Trophoblast cell (in vitro differentiated cells and primary cell): ENCODE measurements at regions not wholly inside any gene's neighbourhood (a gene's known extent, or its start where the extent isn't known, plus 50 kb on each side); places are given as distances from the start of the nearest gene placed in this dataset.

Source experiments
- DNase-seq, 2 donors: peaks; one replicate each; pipeline ENCODE4 v3.0.0-alpha.2; 2016
- H2AFZ ChIP-seq: 2 replicates; pipeline ENCODE4 v1.6.1; 2013; ENCODE audit warnings: low read length, moderate library complexity, mild to moderate bottlenecking; ENCODE audit not compliant: insufficient read depth, poor library complexity
- H2AK5ac ChIP-seq: 2 replicates; pipeline ENCODE4 v1.6.1; 2013; ENCODE audit warnings: mild to moderate bottlenecking, low read length
- H2BK120ac ChIP-seq: 2 replicates; pipeline ENCODE4 v1.6.1; 2013; ENCODE audit warnings: low read length, mild to moderate bottlenecking, moderate library complexity; ENCODE audit not compliant: insufficient read depth, poor library complexity
- H2BK12ac ChIP-seq: 2 replicates; pipeline ENCODE4 v1.6.1; 2013; ENCODE audit warnings: mild to moderate bottlenecking, low read length, moderate library complexity
- H2BK5ac ChIP-seq: 2 replicates; pipeline ENCODE4 v1.6.1; 2013; ENCODE audit warnings: low read length, low read depth, moderate library complexity, mild to moderate bottlenecking; ENCODE audit not compliant: poor library complexity
- H3K14ac ChIP-seq: 2 replicates; pipeline ENCODE4 v1.6.1; 2013; ENCODE audit warnings: mild to moderate bottlenecking, low read length
- H3K18ac ChIP-seq: 2 replicates; pipeline ENCODE4 v1.6.1; 2013; ENCODE audit warnings: mild to moderate bottlenecking, low read length
- H3K23ac ChIP-seq: 2 replicates; pipeline ENCODE4 v1.6.1; 2013; ENCODE audit warnings: low read length
- H3K27ac ChIP-seq: 2 replicates; pipeline ENCODE4 v1.5.1; 2013; ENCODE audit warnings: low read depth, mild to moderate bottlenecking, inconsistent platforms, low read length, moderate library complexity
- H3K27me3 ChIP-seq: 2 replicates; pipeline ENCODE4 v1.6.1; 2013; ENCODE audit warnings: inconsistent platforms, mild to moderate bottlenecking, low read length, moderate library complexity; ENCODE audit not compliant: insufficient read depth
- H3K36me3 ChIP-seq, 2 experiments: 1 replicate in 1 of 2; 2 replicates in 1 of 2; pipeline ENCODE4 v1.6.1; 2013; ENCODE audit warnings: low read length in 2 of 2, mild to moderate bottlenecking in 2 of 2, moderate library complexity in 1 of 2; ENCODE audit not compliant: insufficient read depth in 2 of 2, control insufficient read depth in 1 of 2
- H3K4ac ChIP-seq: 2 replicates; pipeline ENCODE4 v1.6.1; 2013; ENCODE audit warnings: low read depth, mild to moderate bottlenecking, low read length, moderate library complexity
- H3K4me1 ChIP-seq, 2 experiments: 1 replicate in 1 of 2; 2 replicates in 1 of 2; pipeline ENCODE4 v1.6.1; 2013; ENCODE audit warnings: low read length in 2 of 2, mild to moderate bottlenecking in 2 of 2, moderate library complexity in 1 of 2; ENCODE audit not compliant: insufficient read depth in 2 of 2, control insufficient read depth in 1 of 2
- H3K4me2 ChIP-seq: 2 replicates; pipeline ENCODE4 v1.6.1; 2013; ENCODE audit warnings: inconsistent platforms, mild to moderate bottlenecking, low read length, moderate library complexity
- H3K4me3 ChIP-seq: 2 replicates; pipeline ENCODE4 v1.5.1; 2013; ENCODE audit warnings: mild to moderate bottlenecking, low read depth, low read length, inconsistent platforms
- H3K79me1 ChIP-seq: one replicate; pipeline ENCODE4 v1.6.1; 2013; ENCODE audit warnings: low read length
- H3K79me2 ChIP-seq: 2 replicates; pipeline ENCODE4 v1.6.1; 2013; ENCODE audit warnings: low read length, mild to moderate bottlenecking; ENCODE audit not compliant: control insufficient read depth, insufficient read depth, poor library complexity
- H3K9ac ChIP-seq: 2 replicates; pipeline ENCODE4 v1.6.1; 2013; ENCODE audit warnings: mild to moderate bottlenecking, low read length
- H3K9me3 ChIP-seq: 2 replicates; pipeline ENCODE4 v1.6.1; 2013; ENCODE audit warnings: low read depth, mild to moderate bottlenecking, control low read depth, inconsistent platforms, low read length; ENCODE audit not compliant: insufficient read depth
- H4K12ac ChIP-seq: 2 replicates; pipeline ENCODE4 v1.6.1; 2013; ENCODE audit warnings: low read depth, mild to moderate bottlenecking, low read length, moderate library complexity
- H4K8ac ChIP-seq: 2 replicates; pipeline ENCODE4 v1.6.1; 2013; ENCODE audit warnings: low read depth, mild to moderate bottlenecking, low read length, moderate library complexity
- H4K91ac ChIP-seq: one replicate; pipeline ENCODE4 v1.6.1; 2013; ENCODE audit warnings: low read depth, mild to moderate bottlenecking, low read length, moderate library complexity
- WGBS: extraction: QIAGEN DNeasy Blood & Tissue Kit; methylation state at CpG from one replicate; pipeline ENCODE4 v1.1.7; 2013; ENCODE audit warnings: missing lambda C conversion rate; ENCODE audit not compliant: insufficient read length, insufficient coverage; ENCODE audit errors: extremely low coverage; 5-methylcytosine and 5-hydroxymethylcytosine counted together

GRCh38 chr4:185999207-185999606, 69.7 kb upstream of the TLR3 start:
- H2AFZ ChIP-seq: no peak overlapping the region
- WGBS: no CpG with 5 or more reads among the region's 8 CpGs
- no peak overlapping the region for H2BK120ac ChIP-seq
- H3K79me1 ChIP-seq: peaks cover 2% of the 10 kb centered on the region
- DNase-seq: no peak
- no peaks in the 10 kb centered on the region for H3K36me3 ChIP-seq
- H4K8ac ChIP-seq: no peak overlapping the region
- H4K12ac ChIP-seq: no peak overlapping the region
- no peak overlapping the region for H3K18ac ChIP-seq
- no peak overlapping the region for H3K9ac ChIP-seq
- H4K91ac ChIP-seq: no peak overlapping the region
- H3K9me3 ChIP-seq: no peaks in the 10 kb centered on the region
- H3K4me1 ChIP-seq: peaks cover 0 to 3% of the 10 kb centered on the region in 2 experiments
- H3K27ac ChIP-seq: no peak overlapping the region
- H3K4ac ChIP-seq: no peak overlapping the region
- H3K4me2 ChIP-seq: no peak overlapping the region
- no peak overlapping the region for H2BK5ac ChIP-seq
- H3K14ac ChIP-seq: no peak overlapping the region
- no peaks in the 10 kb centered on the region for H3K27me3 ChIP-seq
- no peak overlapping the region for H3K23ac ChIP-seq
- no peak overlapping the region for H3K4me3 ChIP-seq
- no peak overlapping the region for H2AK5ac ChIP-seq
- H2BK12ac ChIP-seq: no peak overlapping the region
- no peaks in the 10 kb centered on the region for H3K79me2 ChIP-seq

- Histone ChIP-seq H4K91ac (peak overlapping the region; percentile 22), H2AK5ac (peak overlapping the region; percentile 42), H3K27me3 (no peaks in the 10 kb centered on the region), H3K4me1 (peaks cover 0 to 3% of the 10 kb centered on the region in 2 experiments), H3K79me2 (no peaks in the 10 kb centered on the region), H3K36me3 (no peaks in the 10 kb centered on the region), H3K9me3 (no peaks in the 10 kb centered on the region), H4K12ac (no peak overlapping the region), H3K4me2 (no peak overlapping the region), H3K23ac (no peak overlapping the region), H3K4ac (no peak overlapping the region), H4K8ac (no peak overlapping the region), H3K14ac (peak overlapping the region; percentile 46), H2BK5ac (no peak overlapping the region), H3K27ac (no peak overlapping the region), H2BK12ac (peak overlapping the region; percentile 34), H2BK120ac (peak overlapping the region; percentile 56), H3K9ac (no peak overlapping the region), H2AFZ (no peak overlapping the region), H3K79me1 (peaks cover 2% of the 10 kb centered on the region), H3K4me3 (no peak overlapping the region), H3K18ac (peak overlapping the region; percentile 13)
- no peak for DNase-seq
- no CpG with 5 or more reads among the region's 9 CpGs for WGBS
Measured at GRCh38 chr4:186002853-186003252, 66.1 kb upstream of the TLR3 start.

GRCh38 chr4:186003746-186004145, 65.2 kb upstream of the TLR3 start:
- Histone ChIP-seq H3K23ac (no peak overlapping the region), H2AK5ac (no peak overlapping the region), H3K18ac (no peak overlapping the region), H3K4ac (no peak overlapping the region), H3K27ac (no peak overlapping the region), H4K91ac (no peak overlapping the region), H2BK12ac (no peak overlapping the region), H3K9me3 (no peaks in the 10 kb centered on the region), H3K27me3 (no peaks in the 10 kb centered on the region), H3K4me3 (no peak overlapping the region), H2AFZ (no peak overlapping the region), H2BK5ac (no peak overlapping the region), H3K14ac (no peak overlapping the region), H4K8ac (no peak overlapping the region), H3K79me1 (peaks cover 2% of the 10 kb centered on the region), H2BK120ac (no peak overlapping the region), H3K9ac (no peak overlapping the region), H3K36me3 (no peaks in the 10 kb centered on the region), H3K4me1 (peaks cover 0 to 3% of the 10 kb centered on the region in 2 experiments), H4K12ac (no peak overlapping the region), H3K79me2 (no peaks in the 10 kb centered on the region), H3K4me2 (no peak overlapping the region)
- peak; percentile 14 to 89 for DNase-seq
- no CpG with 5 or more reads among the region's 6 CpGs for WGBS

- H3K9ac ChIP-seq: no peak overlapping the region
- no peak overlapping the region for H4K91ac ChIP-seq
- H3K23ac ChIP-seq: no peak overlapping the region
- H3K4ac ChIP-seq: no peak overlapping the region
- no peak overlapping the region for H2BK12ac ChIP-seq
- WGBS: no CpG with 5 or more reads among the region's 5 CpGs
- no peak overlapping the region for H3K4me3 ChIP-seq
- no peak overlapping the region for H4K12ac ChIP-seq
- no peaks in the 10 kb centered on the region for H3K4me1 ChIP-seq
- H3K79me2 ChIP-seq: no peaks in the 10 kb centered on the region
- H2BK5ac ChIP-seq: no peak overlapping the region
- H3K36me3 ChIP-seq: no peaks in the 10 kb centered on the region
- no peak overlapping the region for H2BK120ac ChIP-seq
- no peak overlapping the region for H2AFZ ChIP-seq
- no peaks in the 10 kb centered on the region for H3K27me3 ChIP-seq
- H3K9me3 ChIP-seq: no peaks in the 10 kb centered on the region
- H2AK5ac ChIP-seq: no peak overlapping the region
- no peak overlapping the region for H3K27ac ChIP-seq
- no peak for DNase-seq
- H3K14ac ChIP-seq: no peak overlapping the region
- H4K8ac ChIP-seq: no peak overlapping the region
- H3K18ac ChIP-seq: no peak overlapping the region
- H3K4me2 ChIP-seq: no peak overlapping the region
- H3K79me1 ChIP-seq: no peaks in the 10 kb centered on the region
Measured at GRCh38 chr4:186008057-186008456, 60.9 kb upstream of the TLR3 start.
